ENCODE measurements at regions not wholly inside any gene's neighbourhood (a gene's known extent, or its start where the extent isn't known, plus 50 kb on each side); places are given as distances from the start of the nearest gene placed in this dataset.

DNA sequence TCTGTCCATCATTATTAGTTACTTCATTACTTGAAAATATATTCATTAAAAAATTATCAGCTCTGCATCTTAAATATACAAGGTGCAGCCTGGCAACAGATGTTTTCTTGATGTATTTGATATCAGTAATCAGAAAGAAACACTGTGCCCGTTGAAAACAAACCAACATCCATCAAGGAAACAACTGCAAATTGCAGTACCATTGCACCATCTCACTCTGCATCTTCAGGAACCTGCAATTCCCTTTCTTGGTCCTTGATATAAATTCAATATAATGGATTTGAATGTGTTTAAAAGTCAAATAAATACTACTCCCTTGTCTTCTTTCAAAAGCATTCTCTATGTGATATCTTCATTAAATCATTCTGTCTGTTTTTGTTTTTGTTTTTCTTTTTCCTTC lies 1131.2 kb downstream of the FAM181B start:
- TF ChIP-seq, protein P1, sequence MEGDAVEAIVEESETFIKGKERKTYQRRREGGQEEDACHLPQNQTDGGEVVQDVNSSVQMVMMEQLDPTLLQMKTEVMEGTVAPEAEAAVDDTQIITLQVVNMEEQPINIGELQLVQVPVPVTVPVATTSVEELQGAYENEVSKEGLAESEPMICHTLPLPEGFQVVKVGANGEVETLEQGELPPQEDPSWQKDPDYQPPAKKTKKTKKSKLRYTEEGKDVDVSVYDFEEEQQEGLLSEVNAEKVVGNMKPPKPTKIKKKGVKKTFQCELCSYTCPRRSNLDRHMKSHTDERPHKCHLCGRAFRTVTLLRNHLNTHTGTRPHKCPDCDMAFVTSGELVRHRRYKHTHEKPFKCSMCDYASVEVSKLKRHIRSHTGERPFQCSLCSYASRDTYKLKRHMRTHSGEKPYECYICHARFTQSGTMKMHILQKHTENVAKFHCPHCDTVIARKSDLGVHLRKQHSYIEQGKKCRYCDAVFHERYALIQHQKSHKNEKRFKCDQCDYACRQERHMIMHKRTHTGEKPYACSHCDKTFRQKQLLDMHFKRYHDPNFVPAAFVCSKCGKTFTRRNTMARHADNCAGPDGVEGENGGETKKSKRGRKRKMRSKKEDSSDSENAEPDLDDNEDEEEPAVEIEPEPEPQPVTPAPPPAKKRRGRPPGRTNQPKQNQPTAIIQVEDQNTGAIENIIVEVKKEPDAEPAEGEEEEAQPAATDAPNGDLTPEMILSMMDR (IDR thresholded peaks at IDR 0.05): no peak
- TF ChIP-seq ZFX (IDR thresholded peaks at IDR 0.05; ENCODE audit: borderline replicate concordance): no peak
